ENCODE measurements at regions not wholly inside any gene's neighbourhood (a gene's known extent, or its start where the extent isn't known, plus 50 kb on each side); places are given as distances from the start of the nearest gene placed in this dataset.

DNA sequence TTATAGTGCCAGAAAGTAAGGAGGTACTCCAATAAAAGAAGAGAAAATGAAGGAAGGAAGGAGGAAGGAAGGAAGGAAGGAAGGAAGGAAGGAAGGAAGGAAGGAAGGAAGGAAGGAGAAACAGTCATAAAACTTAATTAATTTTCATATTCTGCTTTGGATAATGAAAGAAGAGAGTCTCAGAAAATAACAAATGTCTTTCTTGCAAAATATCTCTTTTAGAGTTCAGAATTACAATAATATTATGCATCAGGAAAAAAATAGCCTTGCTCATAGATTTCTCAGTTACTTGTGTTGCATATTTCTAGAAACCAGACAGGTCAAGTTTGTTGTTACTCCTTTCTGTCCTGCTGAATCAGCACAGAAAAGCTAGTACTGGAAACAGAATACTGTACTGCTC is 130.1 kb upstream of the DKK2 start:
- TF ChIP-seq CTCF (IDR thresholded peaks at IDR 0.05): no peak
- TF ChIP-seq ZFX (IDR thresholded peaks at IDR 0.05; ENCODE audit: borderline replicate concordance): no peak

All from 22Rv1 (cell line).